Stimulated activated CD4-positive, alpha-beta T cell treated with anti-CD3 and anti-CD28 coated beads, Interleukin-1b, Interleukin-23, amount 100 ng/mL, for 4 hours (primary cell): ENCODE measurements at regions not wholly inside any gene's neighbourhood (a gene's known extent, or its start where the extent isn't known, plus 50 kb on each side); places are given as distances from the start of the nearest gene placed in this dataset.

Source experiments
- DNase-seq, 2 donors: peaks; one replicate each; pipeline ENCODE4 v3.0.0-alpha.2; 2020; ENCODE audit warnings: low read depth in 2 of 2

DNA sequence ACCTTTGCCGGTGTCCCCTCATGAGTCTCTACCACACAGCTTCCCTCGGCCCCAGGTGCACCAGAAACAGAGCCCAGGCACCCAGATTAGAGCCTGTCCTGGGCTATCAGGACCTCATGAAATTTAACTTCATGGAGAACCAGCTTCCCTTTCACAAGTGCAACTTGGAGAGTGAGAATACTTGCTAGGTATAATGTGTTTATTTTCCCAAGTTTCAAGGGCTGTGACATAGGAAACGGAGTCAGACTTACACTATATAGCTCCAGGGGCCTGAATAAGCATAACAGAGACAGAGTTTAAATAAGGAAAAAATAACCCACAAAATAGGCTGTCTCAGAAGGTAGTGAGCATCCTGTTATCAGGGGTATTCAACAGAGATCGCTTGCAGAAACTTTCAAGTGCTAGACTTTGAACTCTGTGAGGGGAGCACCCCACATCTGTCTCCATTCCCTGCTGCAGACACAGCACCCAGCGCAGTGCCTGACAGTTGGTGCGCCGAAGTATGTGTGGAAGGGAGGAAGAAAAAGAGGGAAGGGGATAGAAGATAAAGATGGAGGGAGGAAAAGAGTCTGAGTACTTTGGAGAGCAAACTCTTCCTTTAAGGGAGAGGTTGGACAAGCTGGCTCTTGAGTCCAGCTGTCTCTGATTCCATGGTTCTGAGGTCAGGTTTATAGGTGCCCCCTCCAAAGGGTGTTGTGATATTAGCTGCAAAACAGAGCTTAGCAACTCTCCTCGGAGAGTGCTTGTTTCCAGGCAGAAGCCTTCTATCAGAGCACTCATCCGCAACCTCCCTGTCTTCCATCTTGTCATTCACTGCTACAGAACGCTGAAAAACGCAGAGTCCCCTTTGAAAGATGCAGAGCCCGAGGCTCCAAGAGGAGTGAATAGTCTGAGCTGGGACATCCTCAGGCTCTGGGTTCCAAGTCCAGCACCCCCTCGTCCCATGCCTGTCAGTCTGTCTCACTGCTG lies 84.8 kb downstream of the CPN2 start:
- no peak for DNase-seq

DNA sequence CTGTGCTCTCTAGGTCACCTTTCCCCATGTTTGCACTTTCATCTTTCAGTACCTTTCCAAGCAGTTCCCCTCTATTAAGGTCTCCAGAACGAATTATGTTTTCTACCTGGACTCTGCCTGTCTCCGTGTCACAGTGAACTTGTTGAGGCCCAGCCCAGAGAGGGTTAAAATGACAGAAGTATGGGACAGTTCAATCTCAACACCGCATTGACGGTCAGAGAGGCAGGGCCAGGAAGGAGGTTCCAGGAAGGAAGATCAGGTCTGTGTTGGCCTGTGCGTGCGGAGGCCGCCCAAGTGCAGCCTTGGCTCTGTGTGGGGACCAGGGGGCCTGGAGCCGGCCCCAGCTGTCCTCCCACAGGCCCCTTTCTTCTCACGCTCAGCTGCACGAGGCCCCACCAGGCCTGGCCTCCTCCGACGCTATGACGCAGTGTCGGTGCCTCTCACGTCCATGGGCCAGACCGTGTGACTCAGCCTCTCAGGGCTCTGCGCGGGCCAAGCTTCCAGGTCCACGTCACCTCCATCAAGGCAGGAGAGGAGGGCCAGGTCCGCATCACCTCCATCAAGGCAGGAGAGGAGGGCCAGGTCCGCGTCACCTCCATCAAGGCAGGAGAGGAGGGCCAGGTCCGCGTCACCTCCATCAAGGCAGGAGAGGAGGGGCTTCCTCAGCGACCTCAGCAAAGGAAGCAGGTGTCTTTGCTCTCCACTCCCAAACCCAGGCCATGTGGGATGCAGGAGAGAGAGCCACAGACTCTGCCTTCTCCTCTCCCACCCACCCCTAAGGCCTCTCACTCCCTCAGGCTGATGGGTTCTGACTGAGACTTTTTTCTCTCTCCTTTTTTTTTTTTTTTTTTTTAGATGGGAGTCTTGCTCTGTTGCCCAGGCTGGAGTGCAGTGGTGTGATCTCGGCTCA lies 83.1 kb downstream of the CPN2 start:
- DNase-seq: no peak

DNA sequence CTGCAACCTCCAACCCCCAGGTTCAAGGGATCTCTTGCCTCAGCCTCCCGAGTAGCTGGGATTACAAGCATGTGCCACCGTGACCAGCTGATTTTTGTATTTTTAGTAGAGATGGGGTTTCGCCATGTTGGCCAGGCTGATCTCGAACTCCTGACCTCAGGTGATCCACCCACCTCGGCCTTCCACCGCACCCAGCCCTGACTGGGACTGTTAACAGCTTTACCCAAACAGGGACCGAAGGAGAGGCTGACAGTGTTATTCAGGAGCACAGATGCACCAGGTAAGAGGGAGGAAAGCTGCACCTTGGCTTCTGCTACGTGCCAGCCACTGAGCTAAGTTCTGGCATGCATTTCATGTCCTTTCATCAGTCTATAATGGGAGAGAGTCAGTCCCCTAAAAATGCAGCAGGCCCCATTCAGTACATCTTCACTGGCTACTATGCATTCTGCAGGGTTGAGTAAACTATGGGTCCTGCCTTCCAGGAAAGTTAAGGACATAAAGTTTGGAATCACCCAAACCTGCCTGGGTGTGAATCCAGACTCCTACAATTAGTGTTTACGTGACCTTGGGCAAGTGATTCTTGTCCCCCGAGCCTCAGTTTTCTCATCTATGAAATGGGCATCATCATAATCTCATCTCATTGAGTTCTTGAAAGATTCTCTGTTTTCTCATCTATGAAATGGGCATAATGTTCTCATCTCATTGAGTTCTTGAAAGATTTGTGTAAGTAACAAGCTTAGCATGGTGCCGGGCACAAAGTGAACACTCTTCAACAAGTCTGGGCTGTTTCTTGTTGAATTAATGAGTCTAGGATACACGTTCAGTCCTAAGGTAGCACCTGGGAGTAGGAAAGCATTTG lies 82.2 kb downstream of the CPN2 start:
- DNase-seq: no peak

DNA sequence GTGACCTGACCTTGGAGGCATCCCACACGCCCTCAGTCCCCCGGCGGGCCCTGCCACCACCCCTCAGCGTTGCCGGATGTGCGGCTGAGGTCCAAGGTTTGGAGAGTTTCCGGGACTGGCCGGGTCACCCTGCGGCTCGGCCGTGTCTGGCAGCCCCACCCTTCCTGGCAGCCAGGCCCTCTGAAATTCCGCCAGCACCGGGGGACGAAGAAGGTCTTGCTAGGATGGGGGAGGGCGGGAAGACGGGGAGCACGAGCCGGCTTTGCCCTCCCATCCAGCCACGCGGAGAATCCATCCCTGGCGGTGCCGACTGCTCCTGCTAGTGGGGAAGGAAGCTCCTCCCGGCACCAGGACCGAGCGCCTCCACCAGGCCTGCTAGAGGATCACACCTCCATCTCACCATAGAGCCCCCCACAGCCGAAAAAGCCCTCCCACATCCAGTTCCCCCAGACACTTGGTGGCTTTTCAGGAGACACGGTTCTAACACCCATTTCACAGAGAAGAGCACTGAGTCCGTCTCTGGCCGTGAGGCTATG lies 81.5 kb downstream of the CPN2 start:
- DNase-seq: no peak

DNA sequence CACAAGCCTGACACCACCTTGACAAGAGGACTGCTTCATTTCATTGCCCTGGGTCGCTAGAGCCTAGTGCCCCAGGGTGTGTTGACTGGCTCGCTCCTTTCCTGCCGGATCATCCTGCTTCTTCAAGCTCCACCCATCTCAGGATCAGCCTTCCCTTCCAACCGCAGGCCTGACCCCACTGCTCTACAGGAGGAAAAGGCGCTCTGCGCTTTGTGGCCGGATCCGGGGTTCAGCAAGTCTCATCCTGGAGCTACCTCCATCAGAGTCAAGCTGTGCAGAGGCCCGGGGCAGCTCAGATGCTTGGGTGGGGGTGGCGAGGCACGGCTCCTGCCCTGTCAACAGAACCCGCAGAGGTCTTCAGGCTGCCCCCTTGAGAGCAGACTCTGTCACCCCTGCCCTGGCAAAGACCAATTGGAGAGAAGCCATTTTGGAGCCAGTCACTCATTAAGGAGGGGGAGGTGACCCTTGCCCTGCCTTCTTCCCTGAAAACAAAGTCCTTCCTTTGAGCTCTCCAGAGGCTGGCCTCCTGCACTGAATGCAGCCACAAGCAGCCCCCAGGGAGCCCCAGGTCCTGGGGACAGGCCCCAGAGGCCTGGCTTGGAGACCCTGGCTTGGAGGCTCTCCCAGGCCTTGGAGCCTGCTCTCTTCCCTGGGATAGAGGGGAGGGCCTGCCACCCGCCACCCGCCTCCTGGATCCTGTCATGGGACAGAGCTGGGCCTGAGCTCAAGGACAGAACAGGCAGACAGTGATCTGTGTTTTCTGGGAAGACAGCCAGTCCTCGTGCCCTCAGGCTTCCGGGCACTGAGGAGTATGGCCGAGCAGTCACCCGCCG lies 80.3 kb downstream of the CPN2 start:
- no peak for DNase-seq

DNA sequence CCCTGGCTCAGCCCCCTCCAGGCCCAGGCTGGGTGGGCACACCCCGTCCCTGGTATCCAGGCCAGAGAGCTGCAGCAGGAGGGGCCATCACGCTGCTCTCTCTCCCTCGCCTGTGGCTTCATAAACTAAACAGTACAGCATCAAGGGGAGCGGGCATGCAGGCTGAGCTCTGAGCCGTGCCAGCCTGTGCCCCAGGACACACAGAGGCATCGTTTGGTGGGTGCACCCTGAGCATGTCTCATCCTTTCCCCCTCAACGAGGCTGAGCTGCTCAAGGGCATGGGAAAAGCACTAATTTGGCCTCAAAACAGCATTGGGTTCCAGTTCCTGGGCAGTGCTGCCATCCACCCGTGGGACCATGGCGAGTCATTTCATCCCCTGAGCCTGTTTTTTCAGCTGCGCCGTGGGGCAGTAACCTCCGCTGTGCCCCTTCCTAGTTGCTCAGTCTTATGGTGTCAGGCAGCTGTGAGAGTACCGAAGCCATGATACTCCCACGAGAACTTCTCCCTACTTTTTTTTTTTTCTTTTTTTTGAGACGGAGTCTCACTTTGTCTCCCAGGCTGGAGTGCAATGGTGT lies 79.6 kb downstream of the CPN2 start:
- no peak for DNase-seq

DNA sequence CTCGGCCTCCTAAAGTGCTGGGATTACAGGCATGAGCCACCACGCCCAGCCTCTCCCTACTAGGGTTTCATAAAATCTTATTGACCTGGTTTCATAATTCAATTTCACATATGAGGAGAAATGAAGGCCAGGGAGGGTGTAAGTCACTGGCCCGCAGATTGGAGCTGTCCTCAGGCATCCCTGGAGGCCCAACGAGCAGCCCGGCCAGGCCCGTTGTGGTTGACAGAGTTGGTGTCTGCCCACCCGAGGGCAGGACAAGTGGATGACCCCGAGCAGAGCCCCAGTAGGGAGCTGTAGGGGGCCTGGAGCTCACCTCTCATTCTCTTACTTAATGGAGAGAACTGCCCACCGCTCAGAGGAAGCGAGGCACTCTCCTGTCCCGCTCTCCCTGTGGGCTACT lies 78.9 kb downstream of the CPN2 start:
- DNase-seq: no peak

DNA sequence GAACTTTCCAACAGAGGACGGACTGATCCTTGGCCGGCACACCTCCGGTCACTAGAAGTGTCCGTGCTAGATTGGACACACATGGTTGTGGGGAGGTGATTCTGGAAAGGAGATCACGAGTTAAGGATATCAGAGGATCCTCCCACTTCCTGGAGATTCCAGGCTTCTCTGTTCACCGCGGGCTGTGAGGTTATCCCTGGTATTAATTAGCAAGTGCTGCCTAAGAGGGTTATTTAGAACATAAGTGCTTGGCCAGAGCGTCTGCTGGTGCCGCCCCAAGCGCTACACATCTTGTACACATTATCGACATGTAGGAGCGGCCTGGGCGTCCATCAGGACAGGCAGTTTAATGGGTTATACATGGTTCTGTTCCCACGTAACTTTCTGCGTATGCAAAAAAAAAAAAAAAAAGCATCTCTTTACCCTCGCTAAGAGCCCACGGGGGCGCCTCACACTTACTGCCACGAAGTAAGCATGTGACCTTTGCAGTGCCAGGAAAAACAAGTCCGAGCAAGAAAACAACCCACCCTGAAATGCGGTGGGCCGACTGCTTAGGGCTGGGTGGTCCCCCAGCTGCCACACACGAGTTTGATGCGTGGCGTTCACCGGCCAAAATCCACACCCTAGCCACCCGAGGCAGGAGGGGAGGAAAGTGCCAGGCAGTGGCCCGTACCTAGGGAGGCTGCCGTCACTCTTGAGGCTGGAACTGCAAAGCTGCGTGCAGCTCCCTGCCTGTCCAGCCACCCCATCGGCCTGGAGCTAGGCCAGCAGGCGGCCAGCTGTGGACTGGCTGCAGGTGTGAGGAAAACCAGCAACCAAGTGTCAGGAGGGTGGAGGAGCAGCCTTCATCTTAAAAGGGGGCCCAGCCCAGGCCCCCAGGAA lies 78.0 kb downstream of the CPN2 start:
- no peak for DNase-seq

DNA sequence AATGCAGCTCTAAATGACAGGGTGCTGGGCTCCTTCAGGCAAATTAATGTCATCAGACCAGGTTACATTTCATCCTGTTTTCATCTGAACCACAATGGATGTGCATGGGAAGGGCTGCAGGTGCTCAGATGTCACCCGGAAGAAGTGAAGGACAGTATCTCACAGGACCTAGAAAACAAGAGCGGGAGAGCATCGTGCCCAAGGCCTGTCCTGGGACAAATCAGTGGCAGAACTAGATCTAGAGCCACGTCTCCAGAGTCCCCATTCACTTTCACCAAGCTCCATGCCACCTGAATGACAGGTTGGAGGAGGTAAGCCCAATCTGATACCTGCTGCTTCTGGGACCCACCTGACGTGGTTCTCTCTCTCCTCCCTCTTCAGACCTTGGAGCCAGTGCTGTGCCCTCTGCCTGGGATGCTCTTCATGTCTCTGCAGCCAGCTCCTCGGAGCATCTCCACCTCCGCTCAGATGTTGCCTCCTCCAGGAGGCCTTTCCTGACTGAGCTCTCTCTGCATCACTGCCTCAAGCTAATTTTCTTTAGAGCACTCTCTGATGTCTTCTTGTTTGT lies 77.3 kb downstream of the CPN2 start:
- no peak for DNase-seq

DNA sequence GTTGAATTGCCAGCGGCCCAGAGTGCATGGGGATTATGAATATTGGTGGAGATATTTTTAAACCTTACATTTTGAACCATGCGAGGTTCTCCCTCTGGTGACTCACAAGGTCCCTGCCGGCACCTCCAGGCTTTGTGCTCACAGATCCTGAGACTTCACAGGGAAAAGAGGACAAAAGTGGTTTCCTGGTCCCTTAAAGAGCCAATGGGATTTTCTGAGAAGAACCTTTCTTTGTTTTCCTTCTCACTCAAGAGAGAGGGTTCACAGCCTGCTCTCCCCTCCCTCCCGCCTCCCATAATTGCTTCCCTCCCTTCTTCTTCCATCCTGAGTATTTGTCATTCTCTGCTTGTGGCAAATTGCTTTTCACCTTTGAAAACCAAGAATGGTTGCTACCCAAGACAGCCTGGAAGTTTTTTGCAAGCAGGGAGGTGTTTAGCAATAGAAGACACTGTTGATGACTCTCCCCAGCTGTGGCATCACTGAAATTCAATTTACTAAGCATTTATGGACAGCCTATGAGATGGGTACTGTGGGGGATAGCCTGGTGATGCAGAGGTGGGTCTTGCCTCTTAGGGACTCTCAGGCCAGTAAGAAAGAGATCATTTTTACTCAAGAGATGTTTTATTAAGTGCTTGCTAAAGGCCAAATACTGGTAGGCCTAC lies 76.6 kb downstream of the CPN2 start:
- DNase-seq: no peak

DNA sequence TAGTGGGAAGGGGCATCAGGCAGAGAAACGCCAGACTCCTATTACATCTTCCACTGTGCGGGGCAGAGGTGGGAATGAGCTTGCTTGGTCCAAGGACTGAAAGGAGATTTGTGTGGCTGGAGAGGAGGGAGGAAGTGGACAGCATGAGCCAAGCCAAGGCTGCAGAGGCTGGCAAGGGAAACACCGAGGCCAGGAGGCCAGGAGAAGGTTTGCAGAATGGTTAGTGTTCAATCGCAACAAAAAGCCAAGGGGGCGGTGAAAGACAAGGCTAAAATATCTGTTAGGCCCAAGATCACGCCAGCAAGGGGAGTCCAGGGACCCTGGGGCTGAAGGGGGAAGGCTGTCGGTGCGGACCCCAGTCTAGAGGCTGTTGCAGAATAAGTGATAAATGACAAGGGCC lies 75.8 kb downstream of the CPN2 start:
- no peak for DNase-seq

DNA sequence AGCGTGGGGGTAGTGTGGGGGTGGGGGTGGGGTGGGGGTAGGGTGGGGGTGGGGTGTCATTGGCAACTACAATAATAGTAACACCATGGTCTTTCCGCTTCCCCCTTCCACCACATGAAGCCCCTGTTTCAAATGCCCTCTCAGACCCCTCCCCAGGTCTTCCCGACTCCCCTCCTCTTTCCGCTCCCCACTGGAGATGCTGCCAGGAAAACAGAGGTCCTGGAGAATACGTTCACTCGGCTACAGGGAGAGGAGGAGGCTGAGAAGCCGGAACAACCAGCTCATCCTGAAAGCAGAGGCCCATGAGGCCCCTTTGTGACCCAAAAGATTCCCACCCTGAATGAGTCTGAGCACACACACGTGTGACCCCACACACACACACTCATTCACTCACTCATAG lies 75.4 kb downstream of the CPN2 start:
- no peak for DNase-seq

DNA sequence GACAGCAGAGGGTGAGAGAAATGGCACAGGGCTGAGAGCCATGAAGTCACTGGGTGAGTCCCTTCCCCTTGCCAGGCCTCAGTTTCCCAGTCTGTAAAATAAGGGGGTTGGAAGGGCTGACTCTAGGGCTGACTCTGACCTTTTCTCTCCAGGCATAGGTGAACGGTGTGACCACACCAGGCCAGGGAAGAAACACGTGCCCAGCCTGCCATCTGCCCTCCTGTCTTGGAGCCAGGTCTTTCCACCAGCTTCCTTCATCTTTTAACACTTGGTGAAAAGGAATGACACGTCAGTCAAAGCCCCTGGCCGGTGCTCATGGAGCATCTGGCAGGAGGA lies 74.4 kb downstream of the CPN2 start:
- DNase-seq: no peak

DNA sequence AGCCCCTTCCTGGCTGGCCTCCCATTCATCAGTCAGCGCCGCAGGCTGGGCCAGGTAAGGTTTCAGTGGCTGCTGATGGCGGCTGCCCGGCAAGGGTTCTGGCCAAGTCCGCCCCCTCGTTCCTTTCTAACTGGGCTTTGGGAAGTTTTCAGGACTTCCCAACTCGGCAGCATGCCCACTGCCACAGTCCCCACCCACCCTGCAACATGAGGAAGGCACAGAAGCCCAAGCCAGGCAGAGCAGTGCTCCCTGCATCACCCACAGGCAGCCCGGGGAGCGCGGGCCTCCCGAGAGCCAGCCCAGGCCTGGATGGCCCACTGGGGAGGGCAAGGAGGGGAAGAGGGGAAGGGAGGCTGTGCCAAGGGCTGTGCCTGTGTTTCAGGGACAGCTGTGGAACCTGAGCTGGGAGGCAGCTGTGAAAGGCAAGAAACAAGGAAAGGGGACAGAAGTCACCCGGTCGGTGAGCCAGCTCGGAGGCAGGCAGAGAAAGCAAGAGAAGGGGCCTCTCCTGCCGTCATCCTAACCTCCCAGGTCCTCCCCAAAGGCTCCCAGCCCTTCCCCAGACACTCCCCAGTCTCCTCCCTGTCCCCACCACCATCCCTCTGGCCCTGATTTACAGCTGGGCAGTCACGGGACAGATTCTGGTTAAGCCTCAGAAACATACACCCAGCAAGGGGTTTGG lies 73.9 kb downstream of the CPN2 start:
- no peak for DNase-seq

DNA sequence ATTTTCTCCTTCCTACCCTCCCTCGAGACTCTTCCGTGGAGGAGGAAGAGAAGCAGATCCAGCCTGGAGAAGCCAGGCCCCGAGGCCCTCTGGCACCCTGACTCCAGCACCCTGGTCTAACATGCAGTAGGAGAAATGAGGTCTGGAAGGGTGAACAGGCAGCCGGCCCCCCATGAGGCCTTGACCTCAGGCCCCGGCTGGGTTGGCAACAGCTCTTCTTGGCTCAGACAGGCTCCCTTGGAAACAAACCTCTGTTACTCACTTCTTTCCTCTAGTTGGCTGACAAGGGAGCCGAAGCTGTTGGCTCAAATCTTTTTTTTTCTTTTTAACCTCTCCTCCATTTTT lies 73.4 kb downstream of the CPN2 start:
- DNase-seq: no peak

DNA sequence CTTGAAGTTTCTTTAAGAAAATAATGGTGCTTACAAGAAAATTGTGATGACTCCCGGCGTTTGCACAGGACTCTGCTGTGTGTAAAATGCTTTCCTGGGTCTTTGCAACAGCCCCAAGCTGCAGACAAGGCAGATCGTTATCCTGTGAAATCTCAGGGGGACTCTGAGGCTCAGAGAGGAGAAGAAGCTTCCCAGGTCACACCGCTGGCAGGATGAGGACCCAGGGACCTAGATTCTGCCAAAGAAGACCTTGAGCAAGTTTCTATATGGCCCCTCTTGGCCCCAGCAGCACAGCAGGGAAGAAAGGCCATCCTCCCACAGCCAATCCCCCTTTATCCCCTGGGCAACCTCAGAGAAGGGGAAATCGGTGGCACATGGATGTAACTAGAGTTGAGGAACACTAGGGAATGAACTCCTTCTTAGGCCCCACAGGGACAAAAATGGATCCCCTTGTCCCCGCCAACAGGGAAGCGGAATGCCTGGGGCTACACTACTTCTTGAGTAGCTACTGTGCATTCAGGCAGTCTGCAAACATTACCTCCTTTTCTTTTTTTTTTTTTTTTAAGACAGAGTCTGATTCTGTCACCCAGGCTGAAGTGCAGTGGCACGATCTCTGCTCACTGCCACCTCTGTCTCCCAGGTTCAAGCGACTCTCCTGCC lies 72.8 kb downstream of the CPN2 start:
- no peak for DNase-seq

DNA sequence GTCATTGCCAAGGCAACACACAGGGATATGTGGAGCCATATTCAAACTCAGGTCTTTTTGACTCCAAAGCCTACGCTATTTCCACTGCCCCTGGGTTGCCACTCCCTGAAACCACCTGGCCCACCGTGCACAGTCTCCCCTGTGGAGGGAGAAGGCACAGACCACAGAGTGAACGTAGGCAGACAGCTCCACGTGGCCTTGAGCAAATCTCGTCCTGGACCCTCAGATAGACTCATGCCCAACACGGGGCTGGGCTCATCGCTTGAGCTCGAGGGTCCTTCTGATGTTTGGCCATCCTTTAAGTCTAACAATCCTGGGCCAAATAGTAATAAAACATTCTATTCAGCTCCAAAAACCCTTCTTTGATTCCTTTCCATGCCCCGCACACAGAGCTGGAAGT lies 72.0 kb downstream of the CPN2 start:
- no peak for DNase-seq
